HG02885 (cell line): ENCODE measurements at regions not wholly inside any gene's neighbourhood (a gene's known extent, or its start where the extent isn't known, plus 50 kb on each side); places are given as distances from the start of the nearest gene placed in this dataset.

Source experiments
- ATAC-seq: cut with Tn5 transposase; IDR thresholded peaks from one replicate; pipeline ENCODE4 v1.9.1; 2021; ENCODE audit warnings: mild to moderate bottlenecking; ENCODE audit not compliant: unreplicated experiment, poor library complexity

- ATAC-seq = no peak
Observed at GRCh38 chr3:124456506-124456905, 273.7 kb upstream of the UMPS start.

- ATAC-seq = no peak
Observed at GRCh38 chr3:124459678-124460077, 270.6 kb upstream of the UMPS start.

- ATAC-seq = no peak
Observed at GRCh38 chr3:124461126-124461525, 269.1 kb upstream of the UMPS start.

- no peak for ATAC-seq
Observed at GRCh38 chr3:124461838-124462632, 268.2 kb upstream of the UMPS start.

GRCh38 chr3:124463234-124463633 is 267.0 kb upstream of the UMPS start:
- ATAC-seq = no peak

GRCh38 chr3:124467980-124468902 is 262.0 kb upstream of the UMPS start:
- no peak for ATAC-seq

GRCh38 chr3:124469555-124469954 is 260.7 kb upstream of the UMPS start:
- ATAC-seq = no peak

- ATAC-seq = no peak
Observed at GRCh38 chr3:124478830-124479229, 251.4 kb upstream of the UMPS start.

- no peak for ATAC-seq
Observed at GRCh38 chr3:124483915-124484470, 246.3 kb upstream of the UMPS start.

GRCh38 chr3:124486324-124486723 is 243.9 kb upstream of the UMPS start:
- no peak for ATAC-seq

- no peak for ATAC-seq
Observed at GRCh38 chr3:124489506-124489905, 240.7 kb upstream of the UMPS start.

- ATAC-seq = no peak
Observed at GRCh38 chr3:124491098-124491497, 239.2 kb upstream of the UMPS start.

GRCh38 chr3:124491875-124492274 is 238.4 kb upstream of the UMPS start:
- no peak for ATAC-seq

GRCh38 chr3:124492824-124493223 is 237.4 kb upstream of the UMPS start:
- no peak for ATAC-seq

GRCh38 chr3:124496061-124496460 is 234.2 kb upstream of the UMPS start:
- no peak for ATAC-seq

GRCh38 chr3:124497487-124497886 is 232.8 kb upstream of the UMPS start:
- ATAC-seq = no peak

GRCh38 chr3:124498891-124499290 is 231.4 kb upstream of the UMPS start:
- no peak for ATAC-seq

GRCh38 chr3:124504332-124505059 is 225.8 kb upstream of the UMPS start:
- no peak for ATAC-seq

- ATAC-seq = no peak
Observed at GRCh38 chr3:124509884-124510283, 220.4 kb upstream of the UMPS start.

GRCh38 chr3:124510290-124510689 is 220.0 kb upstream of the UMPS start:
- ATAC-seq = no peak
